DMS 273 (cell line): ENCODE measurements at regions not wholly inside any gene's neighbourhood (a gene's known extent, or its start where the extent isn't known, plus 50 kb on each side); places are given as distances from the start of the nearest gene placed in this dataset.

Experiments
- DNase-seq: peaks from one replicate; lab custom pipeline; 2025; ENCODE audit not compliant: unreplicated experiment; lab: John Stamatoyannopoulos, UW

DNA sequence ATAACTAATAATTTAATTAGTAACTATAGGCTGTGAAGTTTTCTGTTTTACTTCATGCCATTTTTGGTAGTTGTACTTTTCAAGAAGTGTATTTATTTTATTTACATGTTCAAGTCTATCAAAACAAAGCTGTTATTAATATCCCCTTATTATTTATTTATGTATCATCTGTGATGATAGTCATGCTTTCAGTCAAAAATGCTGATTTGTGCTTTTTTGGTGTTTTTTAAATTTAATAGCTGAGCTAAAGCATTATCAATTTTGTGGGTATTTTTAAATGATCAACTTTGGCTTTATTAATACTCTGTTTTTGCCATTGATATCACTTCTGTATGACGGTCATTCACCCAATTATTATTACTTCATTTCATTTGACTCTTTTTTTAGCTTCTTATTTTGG is 1229.2 kb upstream of the CADM2 start:
- no peak for DNase-seq

DNA sequence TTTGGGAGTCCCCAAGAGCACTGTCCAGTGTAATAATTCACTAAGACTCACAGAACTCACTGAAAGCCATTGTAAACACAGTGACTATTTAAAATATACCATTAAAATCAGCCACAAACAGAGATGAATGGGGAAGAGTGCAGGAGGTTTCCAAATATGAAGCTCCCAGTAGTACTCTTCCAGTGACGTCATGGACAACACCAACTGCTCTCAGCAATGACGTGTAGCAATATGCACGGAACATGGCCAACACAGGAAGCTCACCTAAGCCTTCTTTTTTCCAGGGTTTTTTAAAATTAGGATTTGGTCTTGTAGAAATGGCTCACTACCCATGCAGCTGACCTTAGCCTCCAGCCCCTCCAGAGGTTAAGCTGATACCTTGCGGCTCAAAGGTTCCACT is 1224.1 kb upstream of the CADM2 start:
- no peak for DNase-seq

DNA sequence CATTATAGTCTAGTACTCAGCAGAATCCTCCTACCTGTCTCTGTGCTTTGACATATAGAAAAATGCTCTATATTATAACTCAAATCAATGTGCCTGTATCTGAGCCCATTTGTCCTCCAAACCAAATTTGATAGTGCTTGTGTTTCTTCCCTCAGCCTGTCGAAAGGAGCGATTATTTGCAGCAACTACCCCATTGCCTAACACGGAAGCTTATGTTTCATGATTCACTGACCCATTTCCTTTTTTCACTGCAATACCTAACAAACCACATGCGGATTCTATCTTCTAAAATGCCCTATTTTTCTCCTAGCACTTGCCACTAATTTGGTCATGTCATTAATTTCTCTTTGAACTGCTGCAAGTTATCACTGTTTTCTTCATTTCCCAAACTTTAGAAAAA is 1220.6 kb upstream of the CADM2 start:
- DNase-seq: no peak

DNA sequence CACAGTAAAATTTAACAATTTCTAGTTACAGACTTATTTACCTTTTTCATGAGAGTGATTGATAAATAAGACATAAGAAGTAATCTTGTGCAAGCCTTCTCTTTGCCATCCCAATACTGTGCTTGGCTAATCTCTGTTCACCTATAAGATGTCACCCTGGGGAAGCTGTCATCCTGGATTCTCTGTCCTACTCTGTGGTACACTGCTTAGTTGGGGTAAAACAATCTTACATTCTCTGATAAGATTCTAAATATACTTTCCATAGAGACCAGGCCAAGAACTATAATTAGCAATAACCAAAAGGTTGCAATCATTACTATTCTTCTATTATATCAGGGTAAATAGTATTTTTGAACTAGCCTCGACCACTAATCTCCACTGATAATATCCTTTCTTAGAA is 1218.3 kb upstream of the CADM2 start:
- DNase-seq: no peak

DNA sequence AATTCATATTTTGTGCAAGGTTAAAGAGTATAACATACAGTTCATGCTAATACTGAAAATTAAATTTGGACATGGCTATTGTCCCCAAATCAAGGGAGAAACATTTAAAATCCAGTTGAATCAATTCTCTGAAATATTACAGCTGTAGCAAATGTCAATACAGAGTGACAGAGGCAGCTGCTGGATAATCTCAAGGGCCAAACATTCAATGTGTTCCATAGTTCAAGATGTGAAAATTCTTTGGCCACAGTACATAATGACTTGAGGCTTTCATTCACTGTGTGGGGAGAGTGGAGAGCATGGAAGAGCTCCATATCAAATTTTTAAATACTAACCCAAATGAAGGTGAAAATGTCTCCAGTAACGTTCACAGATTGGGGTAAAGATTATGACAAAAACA is 1192.8 kb upstream of the CADM2 start:
- no peak for DNase-seq

DNA sequence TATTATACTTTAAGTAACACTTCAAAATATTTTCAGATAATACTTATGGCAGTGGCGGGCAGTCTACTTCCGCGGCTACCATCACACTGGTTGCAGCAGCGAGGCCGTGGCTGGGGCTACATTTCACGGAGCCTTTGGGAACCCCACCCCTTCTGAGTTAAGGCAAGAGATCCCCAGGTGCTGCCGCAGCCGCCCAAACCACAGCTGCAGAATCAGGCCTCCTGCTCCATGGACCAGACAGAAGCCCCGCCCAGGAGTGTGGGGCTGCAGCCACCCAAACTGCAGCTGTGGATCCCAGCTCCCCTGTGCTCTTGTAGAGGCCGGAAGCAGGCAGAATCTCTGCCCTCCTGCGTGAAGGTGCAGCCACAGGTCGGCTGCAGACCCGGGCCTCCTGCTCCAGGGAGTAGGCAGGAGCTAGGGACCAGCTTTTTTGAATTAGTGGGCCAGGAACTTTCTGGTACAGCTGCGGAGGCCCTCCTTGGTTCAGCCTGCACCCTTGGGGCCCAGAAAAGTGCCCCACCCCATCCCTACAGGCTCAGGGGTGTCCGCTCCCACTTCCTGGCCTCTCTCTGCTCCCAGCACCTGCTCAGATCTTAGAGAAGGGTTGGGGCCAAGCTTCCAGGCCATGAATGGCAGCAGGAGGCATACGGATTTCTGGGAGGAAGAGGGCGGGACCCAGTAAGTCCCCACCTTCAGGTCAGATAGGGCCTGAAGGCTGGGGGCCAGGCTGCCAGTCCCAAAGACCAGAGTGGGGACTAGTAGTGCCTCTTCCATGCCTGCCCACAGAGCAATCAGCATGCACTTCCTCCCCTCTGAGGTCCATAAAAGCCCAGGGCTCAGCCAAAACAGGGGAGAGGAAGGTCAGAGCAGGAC is 1188.8 kb upstream of the CADM2 start:
- DNase-seq: no peak

DNA sequence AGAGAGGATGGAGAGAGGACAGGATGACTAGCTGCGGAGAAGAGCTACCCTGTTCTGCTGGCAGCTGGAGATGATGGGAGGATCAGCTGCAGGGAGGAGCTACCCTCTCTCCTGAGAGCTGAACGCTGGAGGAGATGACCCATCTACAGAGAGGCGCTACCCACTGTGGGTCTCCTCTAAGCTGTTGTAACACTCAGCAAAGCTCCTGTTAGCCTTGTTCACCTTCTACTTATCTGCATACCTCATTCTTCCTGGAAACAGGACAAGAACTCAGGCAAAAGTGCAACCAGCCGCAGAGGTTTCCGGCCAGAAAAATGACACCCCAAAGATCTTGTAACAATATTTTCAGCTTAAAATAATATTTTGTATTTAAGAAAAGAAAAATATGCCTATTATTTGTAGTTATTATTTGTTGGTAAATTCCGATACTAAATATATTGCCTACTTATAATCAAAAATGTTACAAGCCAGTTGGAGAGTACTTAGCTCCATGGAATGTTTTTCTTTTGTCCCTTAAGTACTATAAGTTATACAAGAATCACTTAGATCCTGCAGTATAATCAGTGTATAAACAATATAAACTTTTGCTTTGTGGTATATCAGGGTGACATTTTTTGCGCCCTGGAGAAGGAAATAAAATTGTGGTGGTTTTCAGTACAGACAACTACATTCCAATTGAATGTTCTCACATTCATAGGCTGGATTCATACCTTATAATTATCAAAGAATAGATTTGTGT is 1188.0 kb upstream of the CADM2 start:
- no peak for DNase-seq

DNA sequence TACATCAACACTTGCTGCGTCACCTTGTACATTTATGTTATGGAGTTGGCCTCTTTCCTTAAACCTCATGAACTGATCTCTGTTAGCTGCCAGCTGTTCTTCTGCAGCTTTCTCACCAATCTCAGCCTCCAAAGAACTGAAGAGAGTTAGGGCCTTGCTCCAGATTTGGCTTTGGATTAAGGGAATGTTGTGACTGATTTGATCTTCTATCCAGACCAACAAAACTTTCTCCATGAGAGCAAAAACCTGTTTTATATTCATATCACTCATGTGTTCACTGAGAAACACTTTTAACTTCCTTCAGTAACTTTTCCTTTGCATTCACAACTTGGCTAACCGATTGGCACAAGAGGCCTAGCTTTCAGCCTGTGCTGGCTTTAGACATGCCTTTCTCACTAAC is 1156.0 kb upstream of the CADM2 start:
- no peak for DNase-seq

DNA sequence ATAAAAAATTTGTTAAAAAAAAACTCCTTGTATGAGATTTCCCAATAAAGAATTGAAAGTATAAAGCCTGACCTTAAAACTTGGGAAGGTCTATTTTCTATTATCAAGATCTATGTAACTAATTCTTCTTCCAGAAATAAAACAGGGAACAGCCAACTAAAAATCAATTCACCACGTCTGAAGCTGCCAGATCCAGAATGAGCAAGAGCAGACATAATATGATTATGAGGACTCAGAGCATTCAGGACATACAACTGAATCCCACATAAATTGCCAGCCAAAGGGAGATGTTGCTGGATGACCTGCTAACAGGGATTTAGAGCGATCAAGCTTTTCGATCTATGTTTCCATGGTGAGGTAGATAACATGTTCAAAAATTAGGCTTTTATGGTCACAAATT is 1151.3 kb upstream of the CADM2 start:
- DNase-seq: no peak

DNA sequence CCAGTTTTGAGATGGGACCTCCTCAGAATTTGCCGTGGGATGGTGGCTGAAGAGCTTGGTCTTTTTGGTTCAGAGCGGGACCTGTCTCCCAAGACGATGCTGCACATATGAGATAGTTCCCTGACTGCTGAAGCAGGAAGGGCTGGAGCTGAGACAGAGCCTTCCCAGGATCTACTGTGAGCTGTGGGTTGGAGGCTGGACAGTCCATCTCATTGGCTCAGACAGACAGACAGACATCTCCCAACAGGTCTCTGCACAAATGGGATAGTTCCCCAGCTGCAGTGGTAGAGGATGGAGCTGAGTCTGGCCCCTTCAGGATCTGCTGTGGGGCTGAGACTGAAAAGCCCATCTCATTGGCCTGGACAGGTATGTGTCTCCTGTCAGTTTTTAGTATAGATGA is 1145.6 kb upstream of the CADM2 start:
- no peak for DNase-seq

DNA sequence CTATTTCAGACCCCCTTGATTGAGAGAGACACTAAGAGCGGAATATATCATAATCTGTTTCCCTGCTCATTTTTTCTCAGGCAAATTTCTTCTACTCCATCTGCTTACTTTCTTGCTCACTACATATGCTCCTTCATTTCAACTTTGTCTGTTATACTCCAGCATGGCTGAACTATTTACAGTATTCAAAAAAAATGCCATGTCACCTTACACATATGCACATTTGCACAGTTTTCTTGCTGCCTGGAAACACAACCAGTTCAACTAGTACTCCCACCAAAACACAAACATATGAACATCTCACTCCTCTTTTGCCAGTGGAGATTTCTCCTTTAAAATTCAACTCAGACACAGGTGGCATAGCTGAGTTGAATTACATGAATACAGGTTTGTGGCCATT is 1142.1 kb upstream of the CADM2 start:
- DNase-seq: no peak

DNA sequence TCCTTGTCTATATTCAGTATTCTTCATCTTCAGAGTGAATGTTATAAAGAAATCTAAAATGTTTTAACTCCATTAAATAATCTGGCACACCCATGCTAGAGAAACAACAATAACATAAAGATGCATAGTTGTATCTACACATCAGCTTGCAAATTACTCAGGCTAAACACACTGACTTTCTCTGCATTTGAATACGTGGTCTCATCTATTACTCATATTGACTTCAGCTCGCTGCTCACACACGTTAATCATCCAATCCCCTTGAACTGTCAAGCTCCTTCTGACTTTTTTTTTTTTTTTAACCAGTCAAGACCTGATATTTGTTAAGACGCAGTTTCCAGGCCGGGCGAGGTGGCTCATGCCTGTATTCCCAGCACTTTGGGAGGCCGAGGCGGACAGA is 1137.3 kb upstream of the CADM2 start:
- no peak for DNase-seq

DNA sequence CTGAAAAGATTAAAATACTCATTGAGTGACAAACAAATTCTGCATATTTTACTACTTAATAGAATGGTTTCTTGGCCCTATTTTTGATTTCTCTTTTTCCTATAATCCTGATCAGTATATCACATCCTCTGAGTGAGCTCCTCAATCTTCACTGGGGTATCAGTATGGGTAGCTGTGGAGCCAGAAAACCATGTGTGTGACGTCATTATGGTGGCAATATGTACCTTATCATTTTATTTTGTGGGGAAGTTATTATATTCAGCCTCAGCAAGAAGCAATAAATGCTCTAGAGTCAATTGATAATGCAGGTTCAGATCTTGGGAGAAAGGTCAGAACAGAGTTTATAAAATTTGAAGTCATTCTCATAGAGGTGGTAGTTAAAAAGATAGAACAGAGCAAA is 1135.7 kb upstream of the CADM2 start:
- DNase-seq: no peak

DNA sequence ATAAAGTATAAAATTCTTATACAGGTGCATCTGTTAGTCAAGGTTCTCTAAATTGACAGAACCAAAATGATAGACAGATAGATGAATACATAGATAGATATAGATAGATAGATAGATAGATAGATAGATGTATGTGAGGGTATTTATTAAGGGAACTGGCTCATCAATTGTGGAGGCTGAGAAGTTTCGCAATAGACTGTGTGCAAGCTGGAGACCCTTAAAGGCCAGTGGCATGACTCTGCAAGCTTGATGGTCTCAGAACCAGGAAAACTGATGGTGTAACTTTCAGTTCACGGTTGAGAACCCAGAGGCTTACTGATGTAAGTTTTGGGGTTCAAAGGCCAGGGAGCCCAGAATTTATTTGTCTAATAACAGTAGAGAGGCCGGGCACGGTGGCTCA is 1123.7 kb upstream of the CADM2 start:
- no peak for DNase-seq

DNA sequence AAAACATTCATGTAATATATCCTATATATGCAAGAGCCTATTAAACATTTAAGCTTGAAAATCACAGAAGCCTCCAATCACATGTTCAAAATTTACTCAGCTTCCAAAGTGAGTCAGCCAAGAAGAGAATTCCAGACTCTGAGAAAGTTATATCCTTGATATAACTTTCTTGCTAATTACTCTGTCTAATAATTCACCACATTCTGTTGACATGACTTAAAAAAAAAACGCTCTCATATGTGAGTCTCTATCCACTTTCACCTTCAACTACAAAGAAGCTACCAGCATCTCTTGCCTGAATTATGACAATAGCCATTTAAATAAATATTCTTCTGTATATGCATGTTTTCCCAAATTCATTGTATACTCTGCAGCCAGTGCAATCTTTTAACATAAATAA is 1116.3 kb upstream of the CADM2 start:
- DNase-seq: no peak

DNA sequence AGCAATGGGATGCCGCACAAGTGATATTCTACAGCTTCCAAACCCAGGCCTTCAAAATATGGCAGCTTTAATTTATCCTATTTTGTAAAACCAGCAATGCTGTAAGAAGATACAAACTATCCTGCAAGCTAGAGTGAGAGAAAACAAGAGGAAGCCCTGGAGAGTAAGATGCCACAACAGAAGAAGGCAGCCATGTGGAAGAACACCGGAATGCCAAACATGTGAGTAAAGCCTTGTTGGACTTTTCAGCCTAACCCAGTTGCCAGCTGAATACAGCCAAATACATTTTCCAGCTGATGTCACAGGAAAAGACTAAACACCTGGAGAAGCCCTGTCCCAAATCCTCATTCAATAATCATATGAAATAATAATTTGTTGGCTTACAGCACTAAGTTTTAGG is 1115.1 kb upstream of the CADM2 start:
- DNase-seq: no peak

DNA sequence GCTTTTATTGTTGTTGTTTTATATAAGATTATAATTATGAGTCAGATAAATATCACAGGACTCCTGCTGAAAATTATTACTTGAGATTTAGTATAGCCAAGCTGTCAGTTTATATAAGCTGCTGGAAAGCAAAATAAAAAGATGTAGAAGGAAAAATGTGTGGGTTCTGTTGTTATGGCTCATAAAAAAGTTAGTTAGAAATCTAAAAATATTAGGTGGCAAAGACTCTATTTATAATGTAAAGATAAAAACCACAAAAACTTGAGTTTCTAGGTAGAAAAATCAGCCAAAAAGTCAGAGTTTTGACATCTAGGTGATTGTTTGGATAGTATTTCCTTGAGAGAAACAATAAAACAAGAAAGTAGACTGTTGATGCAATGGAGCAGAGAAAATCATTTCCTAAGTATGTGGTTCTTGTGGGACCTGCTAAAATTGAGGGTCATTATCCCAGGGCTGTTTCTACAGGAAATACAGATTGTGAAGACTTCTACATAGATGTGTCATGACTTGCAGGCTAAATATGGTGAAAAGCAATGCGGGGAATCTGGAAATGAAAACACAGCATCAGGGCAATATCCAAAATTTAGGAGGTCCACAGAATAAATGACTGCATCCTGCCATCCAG is 1109.6 kb upstream of the CADM2 start:
- DNase-seq: no peak

DNA sequence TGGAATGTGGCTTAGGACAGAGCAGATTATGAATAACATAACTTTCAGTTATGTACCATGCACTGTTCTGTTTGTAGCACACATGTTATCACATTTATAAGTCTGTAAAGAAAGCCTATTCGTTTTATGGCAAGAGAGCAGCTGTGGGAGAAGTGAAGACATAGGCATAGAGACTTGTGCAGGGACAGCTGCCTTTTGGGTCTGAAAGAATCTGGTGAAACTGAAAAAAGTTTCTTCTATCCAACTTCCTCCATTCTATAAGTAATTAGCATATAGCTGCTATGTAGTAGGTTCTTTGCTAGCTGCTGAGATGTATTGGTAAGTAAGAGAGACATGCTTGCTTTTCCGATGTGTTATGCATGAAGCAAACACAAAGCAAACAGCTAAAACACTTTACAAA is 1095.4 kb upstream of the CADM2 start:
- no peak for DNase-seq

DNA sequence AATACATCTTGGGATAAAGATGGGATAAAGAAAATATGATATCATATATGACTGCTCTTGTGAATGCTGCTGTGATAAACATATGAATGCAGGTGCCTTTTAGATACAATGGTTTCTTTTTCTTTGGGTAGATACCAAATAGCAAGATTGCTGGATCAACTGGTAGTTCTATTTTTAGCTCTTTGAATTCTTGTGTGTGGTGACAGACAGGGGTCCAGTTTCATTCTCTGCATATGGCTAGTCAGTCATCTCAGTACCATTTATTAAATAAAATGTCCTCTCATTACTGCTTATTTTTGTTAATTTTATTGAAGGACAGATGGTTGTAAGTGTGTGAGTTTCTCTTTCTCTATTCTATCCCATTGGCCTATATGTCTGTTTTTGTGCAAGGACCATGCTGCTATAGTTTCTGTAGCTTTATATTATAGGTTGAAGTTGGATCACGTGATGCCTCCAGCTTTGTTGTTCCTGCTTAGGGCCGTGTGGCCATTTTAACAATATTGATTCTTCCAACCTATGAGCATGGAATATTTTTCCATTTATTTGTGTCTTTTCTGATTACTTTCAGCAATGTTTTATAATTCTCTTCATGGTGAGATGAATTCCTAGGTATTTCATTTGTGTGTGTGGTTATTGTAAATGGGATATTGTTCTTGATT is 1089.8 kb upstream of the CADM2 start:
- no peak for DNase-seq

DNA sequence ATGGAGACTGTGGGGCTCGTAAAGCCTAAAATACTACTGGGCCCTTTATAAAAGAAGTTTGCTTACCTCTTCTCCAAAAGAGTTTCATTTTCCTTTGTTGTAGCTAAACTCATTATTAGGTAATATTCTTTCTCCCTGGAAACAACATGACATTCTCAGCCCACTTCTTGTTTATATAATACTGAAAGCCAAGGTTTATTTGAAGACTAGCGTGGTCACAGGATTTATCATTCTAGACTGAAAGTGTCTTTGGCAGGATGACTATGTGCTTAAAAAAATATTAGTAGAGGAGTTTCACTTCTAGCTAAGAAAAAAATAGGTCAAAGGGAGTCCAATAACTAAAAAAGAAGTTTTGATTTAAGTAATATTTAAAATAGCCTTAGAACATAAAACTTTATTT is 1085.2 kb upstream of the CADM2 start:
- no peak for DNase-seq

DNA sequence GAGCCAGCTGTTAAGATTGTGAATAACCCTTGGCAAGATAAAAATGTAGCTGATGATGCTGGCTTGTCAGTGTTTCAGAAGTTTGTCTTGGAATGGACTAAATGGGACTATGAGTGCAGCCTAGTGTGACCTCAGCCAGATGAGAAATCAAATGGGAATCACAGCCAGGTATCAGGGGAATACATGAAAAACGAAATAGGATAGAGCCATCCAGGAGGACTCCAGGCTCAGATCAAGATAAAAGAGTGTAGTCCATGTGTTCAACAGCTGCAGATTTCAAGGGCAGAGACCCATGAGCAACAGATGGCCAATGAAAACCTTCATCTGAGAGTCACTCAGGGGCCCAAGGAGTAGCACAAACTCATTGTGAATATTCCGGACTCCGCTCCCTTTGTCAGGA is 1080.9 kb upstream of the CADM2 start:
- DNase-seq: peak; percentile 87

DNA sequence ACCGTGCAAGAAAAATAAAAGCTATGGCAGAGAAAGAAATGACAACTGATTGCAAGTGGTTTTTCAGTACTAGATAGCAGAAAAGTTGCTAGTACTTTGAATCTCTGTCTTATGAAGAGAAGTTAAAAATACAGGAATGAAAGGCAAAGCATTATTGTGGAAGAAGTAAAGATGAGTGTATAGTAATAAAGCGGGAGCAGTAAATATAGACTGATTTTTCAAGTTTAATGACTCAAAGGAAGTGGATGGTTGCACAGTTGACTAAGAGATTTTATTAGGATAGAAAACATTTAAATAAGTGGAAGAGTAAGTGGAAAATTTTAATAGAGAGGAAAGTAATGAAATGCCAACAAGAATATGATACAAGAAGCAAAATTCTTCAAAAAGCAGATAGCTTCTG is 1076.1 kb upstream of the CADM2 start:
- DNase-seq: no peak
